Keratinocyte (primary cell): ENCODE measurements at regions not wholly inside any gene's neighbourhood (a gene's known extent, or its start where the extent isn't known, plus 50 kb on each side); places are given as distances from the start of the nearest gene placed in this dataset.

Source experiments
- DNase-seq: peaks from one replicate; pipeline ENCODE4 v3.0.0-alpha.2; 2011; ENCODE audit warnings: low read depth, missing footprints, low spot score
- FAIRE-seq: peaks from 2 replicates; lab custom pipeline; 2011; peaks lifted over from hg19 to GRCh38; lab: Jason Lieb, UNC
- H2AFZ ChIP-seq: 2 replicates; pipeline ENCODE4 v1.6.0; 2012; ENCODE audit warnings: low read length, control low read depth, inconsistent platforms; ENCODE audit not compliant: control insufficient read depth
- H3K27ac ChIP-seq: 2 replicates; pipeline ENCODE4 v1.5.1; 2011; ENCODE audit warnings: low read length; ENCODE audit not compliant: control insufficient read depth, insufficient read depth
- H3K27me3 ChIP-seq: 3 replicates; pipeline ENCODE4 v1.6.0; 2011; ENCODE audit warnings: low read length; ENCODE audit not compliant: control insufficient read depth, insufficient read depth; ENCODE audit errors: extremely low read depth
- H3K36me3 ChIP-seq, 2 experiments: 2 replicates in 1 of 2; 3 replicates in 1 of 2; pipeline ENCODE4 v1.5.1; 2011; ENCODE audit warnings: low read length in 2 of 2, mild to moderate bottlenecking in 1 of 2; ENCODE audit not compliant: control insufficient read depth in 2 of 2, insufficient read depth in 2 of 2; ENCODE audit errors: extremely low read depth in 1 of 2
- H3K4me1 ChIP-seq: 3 replicates; pipeline ENCODE4 v1.5.1; 2011; ENCODE audit warnings: low read length; ENCODE audit not compliant: control insufficient read depth, insufficient read depth; ENCODE audit errors: extremely low read depth
- H3K4me2 ChIP-seq: 3 replicates; pipeline ENCODE4 v1.6.0; 2011; ENCODE audit warnings: low read depth, low read length; ENCODE audit not compliant: control insufficient read depth, insufficient read depth; ENCODE audit errors: extremely low read depth
- H3K4me3 ChIP-seq, 3 experiments: fragments of 200-600 bp in 1 of 3; sonication (generic) in 1 of 3; 2 replicates in 2 of 3; 3 replicates in 1 of 3; pipeline ENCODE4 v1.5.1; 2011 to 2016; ENCODE audit warnings: low read length in 3 of 3, mild to moderate bottlenecking in 3 of 3, control low read depth in 2 of 3, inconsistent platforms in 1 of 3, low read depth in 1 of 3, mixed read lengths in 1 of 3, mixed run types in 1 of 3, moderate library complexity in 1 of 3; ENCODE audit not compliant: control insufficient read depth in 2 of 3, insufficient read depth in 2 of 3; ENCODE audit errors: extremely low read depth in 1 of 3
- H3K79me2 ChIP-seq: 2 replicates; pipeline ENCODE4 v1.6.0; 2012; ENCODE audit warnings: low read length; ENCODE audit not compliant: control insufficient read depth, insufficient read depth
- H3K9ac ChIP-seq: 3 replicates; pipeline ENCODE4 v1.6.0; 2011; ENCODE audit warnings: low read length; ENCODE audit not compliant: control insufficient read depth, insufficient read depth; ENCODE audit errors: extremely low read depth
- H3K9me1 ChIP-seq: 3 replicates; pipeline ENCODE4 v1.6.0; 2011; ENCODE audit warnings: low read length; ENCODE audit not compliant: control insufficient read depth, insufficient read depth; ENCODE audit errors: extremely low read depth
- H3K9me3 ChIP-seq: 2 replicates; pipeline ENCODE4 v1.5.1; 2012; ENCODE audit warnings: low read depth, low read length; ENCODE audit not compliant: control insufficient read depth
- H4K20me1 ChIP-seq: 3 replicates; pipeline ENCODE4 v1.6.0; 2011; ENCODE audit warnings: low read length; ENCODE audit not compliant: control insufficient read depth, insufficient read depth; ENCODE audit errors: extremely low read depth
- CTCF ChIP-seq, 3 experiments: IDR thresholded peaks in 1 of 3; conservative IDR thresholded peaks in 1 of 3; optimal IDR thresholded peaks in 1 of 3; 2 replicates in 2 of 3; 3 replicates in 1 of 3; pipeline versions ENCODE3 to v1.5.1; 2011; ENCODE audit warnings: low read length in 3 of 3, mild to moderate bottlenecking in 3 of 3, moderate library complexity in 2 of 3, control low read depth in 1 of 3, inconsistent platforms in 1 of 3; ENCODE audit not compliant: insufficient read depth in 2 of 3; ENCODE audit errors: extremely low read depth in 1 of 3
- EZH2 ChIP-seq: IDR thresholded peaks from one replicate; pipeline ENCODE4 v1.6.1; 2012; ENCODE audit warnings: inconsistent platforms, mild to moderate bottlenecking, low read length, moderate library complexity
- dilution Hi-C: fragments of 300-500 bp; cut with MboI; formaldehyde crosslinking; loops from one replicate; pipeline ENCODE4 v1.7.0; 2020; ENCODE audit warnings: low sequenced_read_pairs; ENCODE audit not compliant: extremely low pct_ligation_motif_present

GRCh38 chr22:22424210-22424800 lies 84.2 kb downstream of the ZNF280B start:
- no peak overlapping the region for H3K9ac ChIP-seq
- DNase-seq (no peak), FAIRE-seq (no peak)
- H3K9me1 ChIP-seq = no peaks in the 10 kb centered on the region
- no peak overlapping the region for H3K4me3 ChIP-seq
- H3K9me3 ChIP-seq = no peaks in the 10 kb centered on the region
- no peaks in the 10 kb centered on the region for H3K4me1 ChIP-seq
- dilution Hi-C loops = no loop called here
- H3K27me3 ChIP-seq = peaks cover 6% of the 10 kb centered on the region
- no peak overlapping the region for H3K27ac ChIP-seq
- no peak for TF ChIP-seq CTCF (optimal IDR thresholded peaks at IDR 0.05 in 1 of 3, IDR thresholded peaks at IDR 0.05 in 1 of 3, conservative IDR thresholded peaks at IDR 0.05 in 1 of 3; ENCODE audit: extremely low read depth in 1 of 3, insufficient read depth in 2 of 3, low read length in 3 of 3)
- TF ChIP-seq EZH2 = no peak
- H2AFZ ChIP-seq = no peak overlapping the region
- H3K4me2 ChIP-seq = no peak overlapping the region
- H4K20me1 ChIP-seq = no peaks in the 10 kb centered on the region
- no peaks in the 10 kb centered on the region for H3K79me2 ChIP-seq
- no peaks in the 10 kb centered on the region for H3K36me3 ChIP-seq

- FAIRE-seq = no peak
- Histone ChIP-seq H3K4me1 (no peaks in the 10 kb centered on the region), H3K9me1 (no peaks in the 10 kb centered on the region), H3K9ac (no peak overlapping the region), H3K4me3 (no peak overlapping the region), H3K9me3 (no peaks in the 10 kb centered on the region), H2AFZ (no peak overlapping the region), H4K20me1 (no peaks in the 10 kb centered on the region), H3K27me3 (peaks cover 6% of the 10 kb centered on the region), H3K27ac (no peak overlapping the region), H3K4me2 (no peak overlapping the region), H3K36me3 (no peaks in the 10 kb centered on the region), H3K79me2 (no peaks in the 10 kb centered on the region)
- DNase-seq = no peak
- TF ChIP-seq EZH2 (no peak), CTCF (optimal IDR thresholded peaks at IDR 0.05 in 1 of 3, IDR thresholded peaks at IDR 0.05 in 1 of 3, conservative IDR thresholded peaks at IDR 0.05 in 1 of 3; ENCODE audit: extremely low read depth in 1 of 3, insufficient read depth in 2 of 3, low read length in 3 of 3) (no peak)
- dilution Hi-C loops = no loop called here
These were observed 83.6 kb downstream of the ZNF280B start for GRCh38 chr22:22424956-22425355.
